AG10803 (cell line): ENCODE measurements at regions not wholly inside any gene's neighbourhood (a gene's known extent, or its start where the extent isn't known, plus 50 kb on each side); places are given as distances from the start of the nearest gene placed in this dataset.

ENCODE experiments used
- DNase-seq: peaks from one replicate; pipeline ENCODE4 v3.0.0; 2010; ENCODE audit warnings: low read depth
- H3K4me3 ChIP-seq: 2 replicates; pipeline ENCODE4 v1.5.1; 2011; ENCODE audit warnings: mild to moderate bottlenecking, low read length, control low read depth
- CTCF ChIP-seq: conservative IDR thresholded peaks from 2 replicates; pipeline ENCODE4 v1.5.1; 2011; ENCODE audit warnings: mild to moderate bottlenecking, low read length, control low read depth, inconsistent platforms

- TF ChIP-seq CTCF = 0 out of 2 replicates have a peak, but pooled peaks have one; percentile 10
- DNase-seq = no peak
- H3K4me3 ChIP-seq = no peak overlapping the region
Measured at GRCh38 chr6:105793130-105793529, 293.0 kb upstream of the PRDM1 start.

GRCh38 chr6:105791583-105792318 is 294.4 kb upstream of the PRDM1 start:
- no peak for TF ChIP-seq CTCF
- no peak overlapping the region for H3K4me3 ChIP-seq
- peak; percentile 47 for DNase-seq

GRCh38 chr6:105791179-105791578 is 295.0 kb upstream of the PRDM1 start:
- no peak overlapping the region for H3K4me3 ChIP-seq
- no peak for TF ChIP-seq CTCF
- DNase-seq = no peak

GRCh38 chr6:105790635-105791034 is 295.5 kb upstream of the PRDM1 start:
- no peak for DNase-seq
- H3K4me3 ChIP-seq = no peak overlapping the region
- TF ChIP-seq CTCF = peak; percentile 34

GRCh38 chr6:105789935-105790334 is 296.2 kb upstream of the PRDM1 start:
- no peak for TF ChIP-seq CTCF
- no peak for DNase-seq

GRCh38 chr6:105787747-105788146 is 298.4 kb upstream of the PRDM1 start:
- DNase-seq = no peak
- no peak for TF ChIP-seq CTCF
- H3K4me3 ChIP-seq = no peak overlapping the region

More at GRCh38 chr6:105789935-105790334, 296.2 kb upstream of the PRDM1 start:
- H3K4me3 ChIP-seq = no peak overlapping the region

- TF ChIP-seq CTCF = no peak
- no peak overlapping the region for H3K4me3 ChIP-seq
- no peak for DNase-seq
Measured at GRCh38 chr6:105786890-105787655, 299.1 kb upstream of the PRDM1 start.
